ENCODE measurements at regions not wholly inside any gene's neighbourhood (a gene's known extent, or its start where the extent isn't known, plus 50 kb on each side); places are given as distances from the start of the nearest gene placed in this dataset.

- no peak for TF ChIP-seq TAF1 (IDR thresholded peaks at IDR 0.05; ENCODE audit: low read depth, low read length)
- TF ChIP-seq, protein P1, sequence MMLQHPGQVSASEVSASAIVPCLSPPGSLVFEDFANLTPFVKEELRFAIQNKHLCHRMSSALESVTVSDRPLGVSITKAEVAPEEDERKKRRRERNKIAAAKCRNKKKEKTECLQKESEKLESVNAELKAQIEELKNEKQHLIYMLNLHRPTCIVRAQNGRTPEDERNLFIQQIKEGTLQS (IDR thresholded peaks at IDR 0.05; ENCODE audit: insufficient read depth, low read depth, low read length), result no peak
- TF ChIP-seq SIRT6 (IDR thresholded peaks at IDR 0.05; ENCODE audit: low read length), result no peak
- TF ChIP-seq SIX5 (IDR thresholded peaks at IDR 0.05; ENCODE audit: low read depth, low read length), result no peak
- TF ChIP-seq RFX5 (IDR thresholded peaks at IDR 0.05; ENCODE audit: borderline replicate concordance, low read depth, low read length), result no peak
- TF ChIP-seq, protein P2, sequence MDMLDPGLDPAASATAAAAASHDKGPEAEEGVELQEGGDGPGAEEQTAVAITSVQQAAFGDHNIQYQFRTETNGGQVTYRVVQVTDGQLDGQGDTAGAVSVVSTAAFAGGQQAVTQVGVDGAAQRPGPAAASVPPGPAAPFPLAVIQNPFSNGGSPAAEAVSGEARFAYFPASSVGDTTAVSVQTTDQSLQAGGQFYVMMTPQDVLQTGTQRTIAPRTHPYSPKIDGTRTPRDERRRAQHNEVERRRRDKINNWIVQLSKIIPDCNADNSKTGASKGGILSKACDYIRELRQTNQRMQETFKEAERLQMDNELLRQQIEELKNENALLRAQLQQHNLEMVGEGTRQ (IDR thresholded peaks at IDR 0.05; ENCODE audit: low read length), result no peak
Measured at GRCh38 chr19:30873003-30873402, 476.2 kb downstream of the TSHZ3 start (continued).
